Left lobe of liver (tissue), 2 donors: ENCODE measurements at regions not wholly inside any gene's neighbourhood (a gene's known extent, or its start where the extent isn't known, plus 50 kb on each side); places are given as distances from the start of the nearest gene placed in this dataset.

Source experiments
- ATAC-seq: fragments of 200-7000 bp; cut with Tn5 transposase; one replicate; pipeline ENCODE4 v1.9.1; 2020; ENCODE audit warnings: mild to moderate bottlenecking, moderate library complexity
- DNase-seq: peaks from one replicate; pipeline ENCODE4 v3.0.0-alpha.2; 2020; ENCODE audit warnings: low spot score
- donor health status: DM: no; HTN: no; CAD: no; lungs with moderate emphysema.
- donor health status: DM: no; HTN: yes; CAD: no.

DNA sequence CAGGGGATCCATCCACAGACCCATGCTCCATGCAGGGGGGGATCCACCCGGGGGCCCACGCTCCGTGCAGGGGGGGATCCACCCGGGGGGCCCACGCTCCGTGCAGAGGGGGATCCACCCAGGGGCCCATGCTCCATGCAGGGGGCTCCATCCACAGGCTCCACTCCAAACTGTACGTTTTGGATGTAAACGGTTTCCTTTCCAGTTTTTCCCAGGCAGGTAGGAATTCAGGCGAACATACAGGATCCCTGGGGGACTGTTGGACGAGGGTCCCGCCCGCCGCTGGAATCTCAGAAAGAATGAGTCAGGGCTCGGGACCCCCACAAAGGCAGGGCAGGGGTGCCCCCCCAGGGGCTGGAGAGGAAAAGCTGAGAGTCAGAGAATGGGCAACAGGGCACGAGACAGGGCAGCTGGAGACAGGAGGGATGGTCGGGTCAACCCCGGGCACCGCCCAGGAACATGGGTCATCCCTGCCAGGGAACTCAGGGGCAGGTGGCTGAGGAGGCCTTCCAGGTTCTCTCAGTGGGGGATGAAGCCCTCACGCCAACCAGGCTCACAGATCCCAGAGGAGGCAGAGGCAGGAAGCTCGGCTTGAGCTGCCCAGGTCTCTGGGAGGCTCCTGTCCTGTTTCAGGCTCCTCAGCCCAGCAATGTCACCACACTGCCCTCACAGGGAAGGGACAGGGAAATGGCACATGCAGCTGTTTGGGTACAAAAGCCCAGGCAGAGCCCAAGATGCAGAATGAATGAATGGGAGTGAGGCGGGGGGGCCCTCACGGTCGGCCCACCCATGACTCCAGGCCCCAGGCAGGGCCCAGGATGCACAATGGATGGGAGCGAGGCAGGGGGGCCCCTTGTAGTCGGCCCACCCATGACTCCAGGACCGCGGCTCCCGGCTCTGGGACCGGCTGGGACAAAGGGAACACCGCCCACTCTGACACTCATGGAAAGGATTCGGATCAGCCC lies 200.2 kb downstream of the BRD1 start:
- DNase-seq (no peak), ATAC-seq (no peak)

DNA sequence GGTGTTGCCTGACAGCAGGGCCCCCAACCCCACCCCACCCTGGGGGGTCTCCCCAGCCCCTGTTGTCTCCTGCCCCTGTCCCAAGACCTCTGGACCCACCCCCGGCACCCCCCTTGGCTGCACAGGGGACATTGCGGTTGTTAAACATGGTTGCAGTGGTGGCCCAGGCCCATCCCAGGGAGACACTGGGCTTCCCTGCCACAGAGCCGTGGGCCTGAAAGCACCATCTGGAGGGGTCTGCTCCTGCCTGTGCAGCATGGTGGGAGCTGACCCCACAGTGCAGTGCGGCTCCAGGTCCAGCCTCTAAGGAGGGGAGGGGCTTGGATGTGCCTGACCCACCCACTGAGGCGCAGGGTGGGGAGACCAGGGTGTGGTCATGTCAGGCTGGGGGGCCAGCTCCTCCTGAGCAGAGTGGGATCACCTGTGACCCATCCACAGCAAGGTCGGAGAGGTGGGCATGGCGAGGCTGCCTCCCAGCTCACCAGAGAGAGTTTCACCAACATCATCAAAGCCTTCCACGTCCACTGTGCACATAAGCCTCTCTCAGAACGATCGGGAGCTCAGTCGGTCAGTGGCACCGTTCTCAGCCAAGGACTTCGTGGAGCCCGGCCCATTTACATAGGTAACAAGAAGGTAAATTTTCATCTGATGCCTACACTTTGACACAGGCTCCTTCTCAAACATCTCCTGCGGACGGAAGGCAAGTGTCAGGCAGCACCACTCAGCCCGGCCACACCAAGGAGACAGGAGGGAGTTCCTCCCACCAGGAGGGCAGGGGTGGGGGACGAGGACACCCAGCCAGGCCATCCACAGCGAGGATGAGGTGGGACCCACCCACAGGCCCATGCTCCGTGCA lies 201.1 kb downstream of the BRD1 start:
- no peak for ATAC-seq
- no peak for DNase-seq

DNA sequence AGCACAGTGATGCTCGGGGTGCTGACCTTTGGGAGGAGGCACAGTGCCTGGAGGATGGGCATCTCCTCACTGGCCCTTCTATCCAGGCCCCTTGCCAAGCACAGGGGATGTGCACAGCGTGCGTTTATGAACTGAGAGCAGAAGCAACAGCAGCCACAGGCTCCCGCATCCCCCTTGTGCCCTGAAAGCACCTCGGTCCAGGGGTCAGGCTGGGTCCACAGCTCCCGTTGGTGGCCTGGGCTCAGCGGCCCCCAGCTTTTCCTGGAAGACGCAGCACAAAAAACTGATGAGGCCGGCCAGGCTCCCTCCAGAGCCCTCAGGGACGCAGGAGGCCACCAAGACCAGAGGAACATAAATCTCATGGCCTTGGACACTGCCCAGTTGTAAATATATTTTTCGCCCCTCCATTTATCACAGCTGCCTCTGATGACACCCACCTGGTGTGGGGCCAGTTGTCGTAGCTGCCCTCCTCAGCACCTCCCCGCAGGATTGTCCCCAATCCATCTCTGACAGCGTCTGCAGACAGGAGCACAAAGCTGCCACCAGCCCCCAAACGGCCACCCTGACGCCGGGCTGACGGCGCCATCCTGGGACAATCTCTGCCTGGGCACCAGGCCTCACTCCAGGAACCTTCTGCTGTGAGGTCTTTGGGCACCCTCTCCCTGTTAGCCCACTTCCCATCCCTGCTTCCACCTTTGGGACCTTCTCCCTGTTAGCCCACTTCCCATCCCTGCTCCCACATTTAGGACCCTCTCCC lies 203.1 kb downstream of the BRD1 start:
- DNase-seq = no peak

DNA sequence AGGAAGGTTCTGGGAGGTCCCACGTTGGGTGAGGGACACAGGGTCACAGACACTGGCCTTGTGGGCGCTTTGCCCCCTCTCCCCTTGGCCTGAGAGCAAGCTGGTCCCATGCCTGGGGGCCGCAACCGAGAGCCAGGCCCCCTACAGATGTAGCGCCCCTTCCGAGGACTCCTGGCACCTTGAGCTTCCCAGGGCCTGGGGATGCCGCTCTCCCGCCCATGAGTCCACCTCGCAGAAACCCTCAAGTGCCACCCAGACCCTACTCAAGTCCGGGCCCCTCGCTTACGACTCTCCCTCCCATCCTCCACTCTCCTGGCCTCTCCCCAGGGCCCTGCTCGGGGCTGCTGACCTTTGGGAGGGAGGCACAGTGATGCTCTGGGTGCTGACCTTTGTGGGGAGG lies 204.0 kb downstream of the BRD1 start:
- DNase-seq (no peak), ATAC-seq (no peak)

More for the DNA sequence above, 203.1 kb downstream of the BRD1 start:
- ATAC-seq = no peak

DNA sequence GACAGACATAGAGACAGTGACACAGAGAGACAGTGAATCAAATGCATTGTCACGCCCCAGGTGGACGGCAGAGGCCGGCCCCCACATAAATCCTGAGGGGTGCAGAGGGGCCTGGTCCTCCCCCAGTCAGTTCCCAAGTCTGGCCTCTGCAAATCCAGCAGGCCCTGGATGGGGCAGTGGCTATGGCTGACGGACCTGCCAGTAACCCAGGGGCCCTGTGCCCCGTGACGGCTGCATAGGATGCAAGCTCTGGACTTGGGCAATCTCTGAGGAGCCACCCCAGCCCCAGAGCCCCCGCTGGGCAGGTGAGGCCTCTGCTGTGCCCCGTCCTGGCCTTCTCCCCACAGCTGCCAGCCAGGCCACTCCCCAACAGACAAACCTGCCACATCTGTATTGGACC lies 204.5 kb downstream of the BRD1 start:
- DNase-seq (no peak), ATAC-seq (no peak)

DNA sequence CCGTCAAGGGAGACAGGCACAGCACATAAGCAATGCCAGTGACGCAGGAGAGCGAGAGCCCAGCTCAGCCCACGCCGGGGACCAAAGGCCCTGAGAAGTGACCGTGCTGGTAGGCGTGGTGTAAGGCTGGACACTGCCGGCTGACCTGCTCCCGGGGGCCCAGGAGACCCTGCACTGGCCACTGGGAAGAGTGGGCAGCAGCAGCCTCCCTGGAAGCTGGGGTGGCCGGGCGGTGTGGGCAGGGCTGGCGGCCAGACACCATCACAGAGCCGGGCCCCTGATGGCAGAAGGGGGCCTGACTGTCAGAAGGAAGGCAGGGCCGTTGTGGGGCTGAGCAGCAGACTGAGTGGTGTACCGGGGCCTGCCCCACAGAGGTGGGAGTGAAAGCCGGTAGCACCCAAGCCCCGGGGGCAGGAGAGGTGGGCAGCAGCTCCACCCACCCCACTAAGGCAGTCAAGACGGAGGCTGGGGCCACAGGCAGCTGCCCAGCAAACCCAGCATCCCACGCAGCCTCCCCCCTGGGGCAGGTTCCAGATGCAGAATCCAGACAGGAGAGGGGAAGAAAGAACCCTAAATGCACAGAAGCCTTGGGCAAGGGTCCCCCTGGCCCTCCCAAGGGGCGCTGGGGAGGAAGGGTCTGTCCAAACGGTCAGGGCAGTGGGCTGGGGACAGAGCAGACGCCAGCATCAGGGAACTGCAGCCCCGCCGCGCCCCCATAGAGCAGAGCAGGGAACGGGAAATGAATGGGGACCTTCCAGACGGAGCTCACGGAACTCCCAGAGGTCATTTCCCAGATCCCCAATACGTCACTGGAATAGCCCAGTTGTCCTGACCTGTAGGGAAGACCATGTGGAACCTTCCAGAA lies 205.2 kb downstream of the BRD1 start:
- ATAC-seq = no peak
- DNase-seq = no peak

DNA sequence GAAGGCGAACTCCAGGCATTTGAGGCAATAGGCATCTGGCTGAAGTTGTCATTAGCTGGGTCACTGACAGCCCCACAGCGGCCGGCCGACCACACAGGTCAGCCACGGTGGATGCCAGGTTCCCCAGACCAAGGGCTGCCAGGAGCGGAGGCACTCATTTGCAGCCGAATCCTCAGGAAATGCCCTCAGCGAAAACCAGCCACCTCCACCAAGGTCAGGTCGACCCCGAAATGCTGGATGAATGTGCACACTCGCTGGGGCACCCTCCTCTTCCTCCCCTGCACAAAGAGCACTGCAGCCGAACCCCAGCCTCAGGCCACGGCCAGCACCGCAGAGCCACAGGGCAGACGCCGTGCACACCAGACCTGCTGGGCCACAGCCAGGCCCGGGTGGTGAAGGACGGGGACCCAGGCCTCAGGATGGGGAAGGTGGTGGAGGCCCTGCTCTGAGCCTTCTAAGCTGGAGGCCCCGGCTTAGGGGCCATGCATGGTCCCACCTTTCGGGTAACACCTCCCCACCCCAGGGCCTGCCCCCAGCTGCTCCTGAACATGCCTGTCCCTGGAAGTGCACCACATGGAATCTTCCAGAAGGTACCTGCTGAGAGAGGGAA lies 206.0 kb downstream of the BRD1 start:
- no peak for ATAC-seq
- DNase-seq = no peak

DNA sequence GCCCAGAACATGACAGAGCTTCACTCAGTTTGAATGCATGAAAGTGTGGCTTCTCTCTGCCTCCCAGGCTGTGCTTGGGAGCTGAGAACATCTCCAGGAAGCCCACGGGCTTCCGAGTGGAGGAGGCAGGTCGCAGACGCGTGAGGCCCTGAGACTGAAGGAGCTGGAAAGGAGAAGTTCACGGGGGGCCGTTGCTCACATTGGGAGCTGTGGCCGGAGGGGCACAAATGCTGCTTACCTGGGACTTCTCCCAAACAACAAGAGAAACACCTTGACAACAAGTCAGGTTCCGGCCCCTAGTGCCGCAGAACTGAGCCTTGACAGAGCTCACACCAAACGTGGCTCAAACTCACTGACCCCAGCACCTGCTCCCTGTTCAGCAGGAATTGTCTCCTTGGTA lies 207.0 kb downstream of the BRD1 start:
- no peak for DNase-seq
- no peak for ATAC-seq

DNA sequence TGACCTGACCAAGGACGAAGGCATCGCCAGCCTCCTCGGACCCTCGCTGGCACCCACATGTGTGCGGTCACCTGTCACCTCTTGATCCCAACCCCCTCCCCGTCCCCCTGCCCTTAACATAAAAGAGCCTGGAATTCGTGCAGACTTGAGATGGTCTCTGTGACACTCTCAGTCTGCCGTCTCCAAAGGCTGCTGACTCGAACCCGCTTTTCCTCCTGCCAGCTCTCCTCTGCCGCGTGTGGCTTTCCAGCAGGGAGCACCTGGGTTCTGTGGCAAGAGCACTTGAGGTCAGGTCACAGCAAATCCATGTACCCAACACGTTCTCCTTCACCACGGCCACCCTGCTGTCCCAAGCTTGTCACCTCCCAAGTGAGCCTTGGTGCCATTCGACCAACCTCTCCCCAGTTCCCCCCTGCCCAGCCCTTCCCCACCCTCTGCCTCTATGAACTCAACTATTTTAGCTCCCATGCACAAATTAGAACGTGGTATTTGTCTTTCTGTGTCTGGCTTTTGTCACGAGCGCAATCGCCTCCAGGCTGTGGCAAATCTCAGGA lies 207.6 kb downstream of the BRD1 start:
- ATAC-seq (no peak), DNase-seq (no peak)

DNA sequence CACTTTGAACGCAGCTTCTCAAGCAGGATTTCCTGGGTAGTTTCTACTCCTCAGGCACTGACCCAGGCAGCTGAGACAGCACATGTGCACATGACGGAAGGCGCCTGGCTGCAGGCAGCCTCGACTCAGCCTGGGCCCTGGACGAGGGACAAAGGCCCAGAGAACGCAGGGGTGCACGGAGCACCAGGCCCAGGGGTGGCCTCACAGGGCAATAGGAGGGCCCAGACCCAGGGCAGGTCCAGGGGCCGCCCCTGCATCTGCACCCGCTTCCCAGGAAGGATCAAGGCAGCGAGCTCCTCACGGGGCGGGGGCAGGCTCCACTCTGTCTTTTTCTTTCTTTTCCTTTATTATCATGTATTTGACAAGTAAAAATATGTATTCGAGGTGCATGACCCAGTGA lies 208.4 kb downstream of the BRD1 start:
- no peak for ATAC-seq
- DNase-seq = no peak

DNA sequence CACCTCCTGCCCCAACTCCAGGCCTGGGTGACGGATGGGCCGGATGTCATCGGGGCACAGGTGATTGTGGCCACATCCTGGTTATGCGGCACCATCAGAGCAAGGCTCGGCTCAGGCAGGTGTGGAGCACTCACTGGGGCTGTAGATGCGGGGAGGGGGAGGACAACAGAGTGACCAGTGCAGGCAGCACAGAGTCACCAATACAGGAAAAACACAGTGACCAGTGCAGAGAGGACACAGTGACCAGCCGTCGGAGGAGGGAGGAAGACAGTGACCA lies 209.1 kb downstream of the BRD1 start:
- DNase-seq = no peak

DNA sequence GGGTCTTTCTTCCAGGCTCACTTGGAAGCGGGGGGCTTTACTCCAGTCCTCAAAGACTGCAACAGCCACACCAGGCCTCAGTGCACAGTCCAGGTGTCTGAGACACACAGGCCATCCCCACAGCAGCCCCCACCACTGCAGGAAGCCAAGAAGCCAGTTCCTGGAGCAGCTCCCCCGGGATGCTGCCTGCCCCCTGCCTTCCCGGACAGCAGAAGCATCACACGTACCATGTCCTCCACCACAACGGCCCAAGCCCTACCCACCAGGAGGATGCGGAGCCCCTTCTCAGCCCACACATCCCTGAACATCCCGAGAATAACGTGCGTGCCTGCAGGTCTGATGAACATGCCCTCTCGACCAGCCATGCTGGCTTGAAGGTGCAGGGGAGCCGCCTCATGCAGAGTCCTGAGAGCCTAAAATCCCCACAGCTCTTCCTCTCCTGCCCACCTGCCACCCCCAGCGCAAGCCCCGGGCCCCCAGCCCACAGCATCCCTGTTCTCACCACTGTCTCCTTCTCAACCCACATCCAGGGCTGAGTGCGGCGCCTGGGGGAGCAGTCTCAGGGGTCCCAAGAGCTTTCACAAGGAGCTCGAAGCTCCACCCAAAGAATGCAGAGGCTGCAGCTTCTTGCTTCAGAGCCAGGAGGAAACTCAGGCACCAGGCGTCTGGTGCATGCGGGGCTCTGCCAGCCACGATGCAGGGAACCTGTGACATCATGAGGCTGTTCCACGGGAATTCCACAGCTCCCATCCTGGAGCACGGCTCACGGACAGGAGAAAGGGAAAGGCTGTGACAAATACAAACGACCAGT lies 209.6 kb downstream of the BRD1 start:
- ATAC-seq = no peak
- DNase-seq = no peak

More for the DNA sequence above, 209.1 kb downstream of the BRD1 start:
- ATAC-seq = no peak

DNA sequence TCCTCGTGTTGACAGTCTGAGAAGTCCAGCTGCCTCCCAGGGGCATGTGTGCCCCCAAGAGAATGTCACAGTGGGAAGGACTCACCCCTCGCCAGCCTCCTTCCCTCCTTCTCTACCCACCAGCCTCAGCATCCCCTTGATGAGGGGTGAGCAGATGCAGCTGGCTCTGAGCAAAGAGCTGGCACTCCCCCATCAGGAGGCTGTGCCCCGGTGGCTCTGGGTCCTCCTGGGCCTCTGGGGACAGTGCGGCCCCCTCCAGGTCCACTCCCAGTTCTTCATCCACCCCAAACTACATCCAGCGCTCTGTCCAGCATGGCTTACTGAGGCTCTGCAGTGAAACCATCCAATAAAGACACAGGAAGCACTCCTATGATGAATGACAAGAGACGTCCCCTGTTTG lies 210.4 kb downstream of the BRD1 start:
- ATAC-seq = no peak
- no peak for DNase-seq

DNA sequence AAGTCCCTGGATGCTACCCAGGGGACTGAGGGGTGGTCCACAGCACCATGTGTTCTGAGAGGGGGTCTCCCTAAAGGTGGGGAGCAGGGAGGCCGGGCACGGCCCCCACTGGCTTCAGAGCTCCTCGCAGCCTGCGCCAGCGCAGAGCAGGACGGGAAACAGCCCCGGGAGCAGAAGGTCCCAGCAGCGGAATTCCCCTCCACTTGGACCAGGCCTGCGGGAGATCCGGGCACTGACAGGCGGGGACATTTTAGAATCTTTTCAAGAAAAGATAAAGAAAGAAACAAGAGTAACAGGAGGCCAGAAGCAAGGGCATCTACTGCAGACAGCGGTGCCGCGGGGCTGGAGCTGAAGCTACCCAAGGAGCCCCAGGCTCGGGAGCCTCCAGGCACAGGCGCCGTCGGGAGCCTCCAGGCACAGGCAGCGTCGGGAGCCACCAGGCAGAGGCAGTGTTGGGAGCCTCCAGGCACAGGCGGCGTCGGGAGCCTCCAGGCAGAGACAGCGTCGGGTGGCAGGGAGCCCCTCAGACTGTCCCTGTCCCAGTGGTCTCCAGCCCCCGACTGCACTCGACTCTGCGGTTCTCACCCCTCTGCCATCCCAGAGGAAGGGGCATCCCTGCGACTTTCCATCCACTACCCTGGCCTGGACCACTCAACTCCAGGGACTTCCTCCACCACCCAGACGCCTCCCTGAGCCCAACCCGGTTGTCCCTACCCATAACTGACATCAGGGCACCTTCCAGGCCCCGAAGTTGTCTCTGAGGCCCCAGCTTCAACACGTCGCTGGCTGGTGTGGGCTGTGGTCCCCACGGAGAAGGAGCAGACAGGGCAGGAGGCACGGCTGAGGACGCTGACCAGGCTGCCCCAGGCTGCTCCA lies 211.1 kb downstream of the BRD1 start:
- ATAC-seq = no peak
- no peak for DNase-seq

DNA sequence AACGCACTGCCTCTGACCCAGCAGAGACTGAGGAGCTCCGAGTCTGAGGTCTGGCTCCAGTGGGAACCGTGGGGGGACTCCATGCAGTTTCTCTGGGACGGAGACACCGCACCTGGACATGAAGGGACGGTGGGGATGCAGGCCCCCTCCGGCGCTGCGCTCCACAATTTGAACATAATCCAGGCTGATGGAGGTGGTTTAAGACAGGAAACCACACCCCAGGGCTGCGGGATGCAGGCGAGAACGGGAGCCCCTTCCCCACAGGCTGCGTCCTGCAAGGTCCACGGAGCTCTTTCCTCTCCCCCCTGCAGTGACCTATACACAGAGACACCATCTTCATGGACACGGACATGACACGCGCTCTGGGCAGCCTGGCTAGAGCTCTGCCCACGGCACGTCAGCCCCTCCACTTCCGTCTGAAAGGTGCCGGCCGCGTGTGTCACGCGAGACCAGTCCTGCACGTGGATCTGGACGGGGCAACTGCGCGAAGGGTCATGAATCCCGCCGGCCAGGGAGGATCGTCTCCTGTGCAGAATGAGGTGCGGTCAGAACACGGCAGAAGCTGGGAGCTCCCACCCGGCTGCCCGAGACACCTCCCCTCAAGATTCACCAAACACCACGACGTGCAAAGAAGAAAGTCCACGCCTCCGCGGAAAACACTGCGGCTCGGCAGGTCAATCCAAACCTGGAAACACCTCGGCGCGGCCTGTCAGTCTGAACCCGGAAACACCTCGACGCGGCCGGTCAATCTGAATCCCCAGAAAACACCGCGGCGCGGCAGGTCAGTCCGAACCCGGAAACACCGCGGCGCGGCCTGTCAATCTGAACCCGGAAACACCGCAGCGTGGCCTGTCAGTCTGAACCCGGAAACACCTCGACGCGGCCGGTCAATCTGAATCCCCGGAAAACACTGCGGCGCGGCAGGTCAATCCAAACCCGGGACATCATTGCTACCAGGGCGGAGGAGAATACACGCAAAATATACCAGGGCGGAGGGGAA lies 212.4 kb downstream of the BRD1 start:
- ATAC-seq = no peak
- DNase-seq = no peak

DNA sequence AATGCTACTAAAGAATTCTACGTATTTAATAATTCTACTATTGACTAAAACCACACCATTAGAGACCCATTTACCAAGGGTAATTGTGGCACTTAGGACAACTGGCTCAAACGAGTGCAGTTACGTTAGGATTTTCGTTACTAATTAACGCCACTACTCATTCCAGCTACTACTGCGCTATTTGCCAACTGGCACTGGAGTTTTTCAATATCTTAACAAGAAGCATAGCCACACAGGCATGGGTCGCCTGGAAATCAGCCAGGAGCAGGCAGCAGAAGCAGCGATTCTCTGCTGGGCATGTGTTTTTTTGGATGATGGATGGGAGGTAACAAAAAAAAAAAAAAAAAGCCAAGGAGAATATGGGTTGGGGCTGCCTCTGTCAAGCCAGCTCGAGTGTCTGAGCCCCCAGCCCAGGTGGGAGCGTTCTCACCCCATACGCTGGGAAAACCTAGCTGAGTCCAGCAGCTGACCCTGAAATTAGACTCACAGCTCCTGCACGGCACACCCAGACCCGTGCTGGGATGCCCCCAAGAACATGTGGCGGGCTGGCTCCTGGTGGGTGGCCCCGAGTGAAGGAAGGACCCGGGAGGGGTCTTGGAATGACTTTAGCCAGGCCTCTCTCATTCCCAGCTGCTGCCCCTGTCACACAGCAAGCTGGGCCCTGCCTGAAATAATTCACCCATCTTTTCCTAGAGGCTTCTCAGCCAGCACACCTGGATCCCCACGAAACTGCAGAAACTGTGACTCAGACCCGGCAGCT lies 214.0 kb downstream of the BRD1 start:
- no peak for DNase-seq

More for the DNA sequence above, 214.0 kb downstream of the BRD1 start:
- no peak for ATAC-seq
